ENCODE measurements at regions not wholly inside any gene's neighbourhood (a gene's known extent, or its start where the extent isn't known, plus 50 kb on each side); places are given as distances from the start of the nearest gene placed in this dataset.

- Histone ChIP-seq H4K20me1 (ENCODE audit: insufficient read depth, low read length) (no peaks in the 10 kb centered on the region), H3K9me2 (replicated peaks; ENCODE audit: insufficient read depth, low read length) (no peaks in the 10 kb centered on the region), H3K36me3 (replicated peaks; ENCODE audit: insufficient read depth, low read length) (no peaks in the 10 kb centered on the region), H3K27me3 (replicated peaks; ENCODE audit: insufficient read depth, low read length) (no peaks in the 10 kb centered on the region), H3K4me1 (ENCODE audit: low read length) (no peaks in the 10 kb centered on the region), H3K27ac (ENCODE audit: low read length) (no peak overlapping the region), H3K79me2 (ENCODE audit: low read length) (no peaks in the 10 kb centered on the region), H3K9me3 (replicated peaks; ENCODE audit: insufficient read depth, low read length) (no peaks in the 10 kb centered on the region), H3F3A (ENCODE audit: insufficient read depth, low read length) (no peaks in the 10 kb centered on the region), H2AFZ (ENCODE audit: low read length) (no peak overlapping the region), H3K4me3 (ENCODE audit: low read length) (no peak overlapping the region), H3K9ac (ENCODE audit: low read length) (no peak overlapping the region), H3K4me2 (ENCODE audit: low read depth, low read length) (no peak overlapping the region)
- TF ChIP-seq EZH2 (optimal IDR thresholded peaks at IDR 0.05; ENCODE audit: low read depth, low read length) (no peak), EZH2phosphoT487 (IDR thresholded peaks at IDR 0.05; ENCODE audit: low read length) (no peak)
- TF ChIP-seq, protein P1, sequence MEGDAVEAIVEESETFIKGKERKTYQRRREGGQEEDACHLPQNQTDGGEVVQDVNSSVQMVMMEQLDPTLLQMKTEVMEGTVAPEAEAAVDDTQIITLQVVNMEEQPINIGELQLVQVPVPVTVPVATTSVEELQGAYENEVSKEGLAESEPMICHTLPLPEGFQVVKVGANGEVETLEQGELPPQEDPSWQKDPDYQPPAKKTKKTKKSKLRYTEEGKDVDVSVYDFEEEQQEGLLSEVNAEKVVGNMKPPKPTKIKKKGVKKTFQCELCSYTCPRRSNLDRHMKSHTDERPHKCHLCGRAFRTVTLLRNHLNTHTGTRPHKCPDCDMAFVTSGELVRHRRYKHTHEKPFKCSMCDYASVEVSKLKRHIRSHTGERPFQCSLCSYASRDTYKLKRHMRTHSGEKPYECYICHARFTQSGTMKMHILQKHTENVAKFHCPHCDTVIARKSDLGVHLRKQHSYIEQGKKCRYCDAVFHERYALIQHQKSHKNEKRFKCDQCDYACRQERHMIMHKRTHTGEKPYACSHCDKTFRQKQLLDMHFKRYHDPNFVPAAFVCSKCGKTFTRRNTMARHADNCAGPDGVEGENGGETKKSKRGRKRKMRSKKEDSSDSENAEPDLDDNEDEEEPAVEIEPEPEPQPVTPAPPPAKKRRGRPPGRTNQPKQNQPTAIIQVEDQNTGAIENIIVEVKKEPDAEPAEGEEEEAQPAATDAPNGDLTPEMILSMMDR (IDR thresholded peaks at IDR 0.05; ENCODE audit: low read length): no peak
- no peak for DNase-seq
These were observed 215.7 kb downstream of the PTN start for GRCh38 chr7:137127806-137128205.

- Histone ChIP-seq H3K36me3 (replicated peaks; ENCODE audit: insufficient read depth, low read length) (no peaks in the 10 kb centered on the region), H3K9me3 (replicated peaks; ENCODE audit: insufficient read depth, low read length) (no peaks in the 10 kb centered on the region), H3K9me2 (replicated peaks; ENCODE audit: insufficient read depth, low read length) (no peaks in the 10 kb centered on the region), H3K4me1 (ENCODE audit: low read length) (no peaks in the 10 kb centered on the region), H3K4me3 (ENCODE audit: low read length) (no peak overlapping the region), H2AFZ (ENCODE audit: low read length) (no peak overlapping the region), H3K27ac (ENCODE audit: low read length) (no peak overlapping the region), H3F3A (ENCODE audit: insufficient read depth, low read length) (no peaks in the 10 kb centered on the region), H3K79me2 (ENCODE audit: low read length) (no peaks in the 10 kb centered on the region), H3K4me2 (ENCODE audit: low read depth, low read length) (no peak overlapping the region), H3K27me3 (replicated peaks; ENCODE audit: insufficient read depth, low read length) (no peaks in the 10 kb centered on the region), H4K20me1 (ENCODE audit: insufficient read depth, low read length) (no peaks in the 10 kb centered on the region), H3K9ac (ENCODE audit: low read length) (no peak overlapping the region)
- DNase-seq: no peak
- TF ChIP-seq, protein P1 (IDR thresholded peaks at IDR 0.05; ENCODE audit: low read length): no peak
- no peak for TF ChIP-seq EZH2phosphoT487 (IDR thresholded peaks at IDR 0.05; ENCODE audit: low read length)
These were observed 216.5 kb downstream of the PTN start for GRCh38 chr7:137127058-137127457.

- DNase-seq: no peak
- no peaks in the 10 kb centered on the region for H3K4me1 ChIP-seq (ENCODE audit: low read length)
- H3K79me2 ChIP-seq (ENCODE audit: low read length): no peaks in the 10 kb centered on the region
- no peak overlapping the region for H3K9ac ChIP-seq (ENCODE audit: low read length)
- H3F3A ChIP-seq (ENCODE audit: insufficient read depth, low read length): no peaks in the 10 kb centered on the region
- no peaks in the 10 kb centered on the region for H3K36me3 ChIP-seq (replicated peaks; ENCODE audit: insufficient read depth, low read length)
- H3K4me2 ChIP-seq (ENCODE audit: low read depth, low read length): no peak overlapping the region
- no peaks in the 10 kb centered on the region for H3K9me2 ChIP-seq (replicated peaks; ENCODE audit: insufficient read depth, low read length)
- no peaks in the 10 kb centered on the region for H4K20me1 ChIP-seq (ENCODE audit: insufficient read depth, low read length)
- no peak overlapping the region for H3K4me3 ChIP-seq (ENCODE audit: low read length)
- H2AFZ ChIP-seq (ENCODE audit: low read length): no peak overlapping the region
- H3K9me3 ChIP-seq (replicated peaks; ENCODE audit: insufficient read depth, low read length): no peaks in the 10 kb centered on the region
- TF ChIP-seq EZH2 (optimal IDR thresholded peaks at IDR 0.05; ENCODE audit: low read depth, low read length) (no peak), EZH2phosphoT487 (IDR thresholded peaks at IDR 0.05; ENCODE audit: low read length) (no peak)
- TF ChIP-seq, protein P1 (IDR thresholded peaks at IDR 0.05; ENCODE audit: low read length): no peak
- no peaks in the 10 kb centered on the region for H3K27me3 ChIP-seq (replicated peaks; ENCODE audit: insufficient read depth, low read length)
- no peak overlapping the region for H3K27ac ChIP-seq (ENCODE audit: low read length)
These were observed 221.4 kb downstream of the PTN start for GRCh38 chr7:137122145-137122544.

All from MM.1S (cell line).